AG09309 (cell line): ENCODE measurements at regions not wholly inside any gene's neighbourhood (a gene's known extent, or its start where the extent isn't known, plus 50 kb on each side); places are given as distances from the start of the nearest gene placed in this dataset.

Experiments used
- DNase-seq: peaks from one replicate; pipeline ENCODE4 v3.0.0-alpha.2; 2010; ENCODE audit warnings: low read depth
- H3K4me3 ChIP-seq: 2 replicates; pipeline ENCODE4 v1.5.1; 2011; ENCODE audit warnings: mild to moderate bottlenecking, low read depth, low read length, moderate library complexity; ENCODE audit not compliant: control insufficient read depth
- TF ChIP-seq, protein P1 (sequence below): IDR thresholded peaks from 2 replicates; pipeline ENCODE4 v1.5.1; 2011; ENCODE audit warnings: mild to moderate bottlenecking, low read depth, low read length, inconsistent platforms; ENCODE audit not compliant: insufficient read depth, control insufficient read depth; ENCODE audit errors: missing control alignments

DNA sequence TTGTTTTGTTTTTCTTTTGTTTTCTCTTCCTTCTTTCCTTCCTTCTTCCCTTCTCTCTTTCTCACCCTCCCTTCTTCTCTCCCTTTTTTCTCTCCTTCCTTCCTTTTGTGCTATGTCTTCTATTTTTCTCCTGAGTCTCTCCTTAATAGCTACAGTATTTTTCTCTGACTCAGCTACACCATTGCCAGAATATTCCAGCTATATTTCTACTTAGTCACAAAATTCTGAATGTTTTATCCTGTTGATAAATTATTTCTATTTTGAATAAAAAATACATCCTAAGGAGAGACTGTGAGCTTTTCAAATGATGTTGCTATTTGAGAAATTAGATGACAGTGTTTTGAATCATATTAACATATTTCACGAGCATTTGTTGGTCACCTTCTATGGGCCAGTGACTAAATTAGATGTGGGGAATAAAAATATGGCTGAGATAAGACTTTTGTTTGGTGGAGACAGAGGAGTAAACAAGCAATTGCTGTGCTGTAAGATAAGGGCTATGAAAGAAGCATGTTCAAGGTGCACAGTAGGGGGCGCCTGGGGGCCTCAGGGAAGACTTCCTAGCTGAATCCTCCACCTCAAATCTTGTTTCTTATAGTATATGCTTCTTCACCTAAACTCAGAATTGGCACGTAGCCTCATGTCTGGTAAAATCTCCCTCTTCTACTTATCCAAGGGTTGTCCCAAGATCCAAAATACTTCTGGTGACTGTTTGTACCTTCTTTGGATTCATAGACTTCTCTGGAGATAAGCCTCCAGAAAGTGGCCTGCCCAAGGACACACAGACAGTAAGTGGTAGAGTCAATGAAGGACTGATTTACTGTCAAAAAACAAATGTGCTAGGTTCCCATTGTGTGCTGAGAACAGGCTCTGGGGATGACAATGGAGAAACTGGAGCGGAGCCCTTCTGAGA, 115.5 kb upstream of the CREB5 start:
- no peak overlapping the region for H3K4me3 ChIP-seq
- TF ChIP-seq, protein P1, sequence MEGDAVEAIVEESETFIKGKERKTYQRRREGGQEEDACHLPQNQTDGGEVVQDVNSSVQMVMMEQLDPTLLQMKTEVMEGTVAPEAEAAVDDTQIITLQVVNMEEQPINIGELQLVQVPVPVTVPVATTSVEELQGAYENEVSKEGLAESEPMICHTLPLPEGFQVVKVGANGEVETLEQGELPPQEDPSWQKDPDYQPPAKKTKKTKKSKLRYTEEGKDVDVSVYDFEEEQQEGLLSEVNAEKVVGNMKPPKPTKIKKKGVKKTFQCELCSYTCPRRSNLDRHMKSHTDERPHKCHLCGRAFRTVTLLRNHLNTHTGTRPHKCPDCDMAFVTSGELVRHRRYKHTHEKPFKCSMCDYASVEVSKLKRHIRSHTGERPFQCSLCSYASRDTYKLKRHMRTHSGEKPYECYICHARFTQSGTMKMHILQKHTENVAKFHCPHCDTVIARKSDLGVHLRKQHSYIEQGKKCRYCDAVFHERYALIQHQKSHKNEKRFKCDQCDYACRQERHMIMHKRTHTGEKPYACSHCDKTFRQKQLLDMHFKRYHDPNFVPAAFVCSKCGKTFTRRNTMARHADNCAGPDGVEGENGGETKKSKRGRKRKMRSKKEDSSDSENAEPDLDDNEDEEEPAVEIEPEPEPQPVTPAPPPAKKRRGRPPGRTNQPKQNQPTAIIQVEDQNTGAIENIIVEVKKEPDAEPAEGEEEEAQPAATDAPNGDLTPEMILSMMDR = peak; percentile 79
- no peak for DNase-seq

DNA sequence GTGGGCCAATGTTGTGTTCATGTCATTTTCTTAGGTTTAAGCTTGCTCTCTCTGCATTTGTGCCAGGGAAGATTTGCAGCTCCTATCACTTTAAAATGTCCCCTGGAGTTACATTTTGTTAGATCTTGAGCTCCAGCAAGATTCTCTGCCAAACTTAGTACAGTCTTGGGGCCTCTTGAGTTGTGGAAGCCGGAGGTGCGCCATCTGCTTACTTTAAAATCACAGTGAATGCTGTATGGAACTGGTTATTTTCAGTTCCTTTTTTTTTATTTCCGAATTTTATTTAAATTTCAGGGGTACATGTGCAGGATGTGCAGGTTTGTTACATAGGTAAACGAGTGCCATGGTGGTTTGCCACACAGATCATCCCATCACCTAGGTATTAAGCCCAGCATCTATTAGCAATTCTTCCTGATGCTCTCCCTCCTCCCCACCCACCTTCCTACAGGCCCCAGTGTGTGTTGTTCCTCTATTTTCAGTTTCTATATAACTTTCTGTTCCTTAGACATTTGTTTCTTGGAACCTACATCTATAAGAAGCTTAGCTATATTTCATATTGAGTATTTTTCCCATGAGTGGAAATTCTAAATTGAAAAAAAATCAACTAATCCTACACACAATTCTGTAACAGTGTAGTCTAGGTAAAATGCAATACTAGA, 114.4 kb upstream of the CREB5 start:
- H3K4me3 ChIP-seq = no peak overlapping the region
- TF ChIP-seq, protein P1 = no peak
- DNase-seq = no peak

DNA sequence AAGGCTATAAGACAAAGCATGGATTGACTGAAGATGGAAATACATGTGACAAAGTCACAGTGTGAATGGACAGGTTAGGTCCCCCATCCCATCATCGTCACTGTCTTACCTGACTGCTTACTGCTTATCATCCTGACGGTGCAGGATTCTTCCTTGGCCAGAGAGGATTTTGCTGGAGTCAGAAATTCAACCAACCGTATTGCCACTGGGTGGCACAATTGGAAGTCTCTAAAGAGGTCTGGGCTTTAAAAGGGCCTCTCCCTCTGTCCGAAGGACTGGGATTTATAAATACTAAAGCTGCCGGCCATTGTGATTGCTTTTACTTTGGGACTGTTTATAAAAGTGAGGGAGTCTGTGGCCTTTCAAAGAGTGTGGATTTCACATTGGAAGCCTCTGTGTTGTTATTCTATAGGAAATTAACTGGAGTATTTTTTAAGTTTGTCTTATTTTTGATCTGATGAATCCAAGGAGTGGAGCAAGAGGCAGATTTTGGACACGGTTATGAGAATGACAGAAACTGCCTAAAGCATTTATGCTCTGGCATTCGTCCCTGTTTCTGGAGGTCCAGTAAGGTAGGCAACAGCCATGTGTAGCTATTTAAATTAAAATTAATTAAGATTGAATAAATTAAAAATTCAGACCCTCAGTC, 113.3 kb upstream of the CREB5 start:
- no peak overlapping the region for H3K4me3 ChIP-seq
- TF ChIP-seq, protein P1 = peak; percentile 65
- no peak for DNase-seq

DNA sequence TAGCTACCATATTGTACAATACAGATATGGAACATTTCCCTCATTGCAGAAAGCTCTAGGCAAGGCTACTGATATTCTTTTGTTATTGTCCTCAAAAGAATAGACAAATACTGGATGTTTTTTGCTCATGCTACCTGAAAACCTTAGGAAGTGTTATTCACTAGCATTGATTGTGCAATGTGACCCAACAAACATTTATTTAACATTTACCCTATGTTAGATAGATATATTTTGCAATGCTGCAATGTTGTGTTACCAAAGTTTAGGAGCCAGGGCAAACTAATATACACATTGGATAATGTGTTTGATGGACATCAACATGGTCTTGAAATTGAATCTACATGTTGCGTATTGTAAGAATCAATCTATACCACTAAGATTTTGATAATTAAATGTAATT, 112.8 kb upstream of the CREB5 start:
- DNase-seq = no peak
- no peak overlapping the region for H3K4me3 ChIP-seq
- TF ChIP-seq, protein P1 = no peak

DNA sequence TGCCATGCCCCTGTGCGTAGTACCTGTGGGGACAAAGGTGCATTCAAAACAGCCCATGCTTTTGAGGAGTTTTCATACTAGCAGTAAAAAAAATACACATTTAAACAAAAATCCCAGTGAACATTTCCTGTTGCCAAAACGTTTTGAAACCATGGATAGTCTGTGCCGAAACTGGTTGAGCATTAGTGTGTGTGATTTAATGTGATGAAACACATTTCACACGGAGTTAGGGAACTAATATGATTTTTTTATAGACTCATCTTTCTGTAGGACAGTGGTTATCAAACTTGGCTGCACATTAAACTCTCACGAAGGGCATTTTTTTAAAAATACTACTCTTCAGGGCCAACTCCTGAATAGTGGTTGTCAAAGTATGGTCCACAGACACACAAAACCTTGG, 111.8 kb upstream of the CREB5 start:
- H3K4me3 ChIP-seq = no peak overlapping the region
- DNase-seq = no peak
- TF ChIP-seq, protein P1 = no peak

DNA sequence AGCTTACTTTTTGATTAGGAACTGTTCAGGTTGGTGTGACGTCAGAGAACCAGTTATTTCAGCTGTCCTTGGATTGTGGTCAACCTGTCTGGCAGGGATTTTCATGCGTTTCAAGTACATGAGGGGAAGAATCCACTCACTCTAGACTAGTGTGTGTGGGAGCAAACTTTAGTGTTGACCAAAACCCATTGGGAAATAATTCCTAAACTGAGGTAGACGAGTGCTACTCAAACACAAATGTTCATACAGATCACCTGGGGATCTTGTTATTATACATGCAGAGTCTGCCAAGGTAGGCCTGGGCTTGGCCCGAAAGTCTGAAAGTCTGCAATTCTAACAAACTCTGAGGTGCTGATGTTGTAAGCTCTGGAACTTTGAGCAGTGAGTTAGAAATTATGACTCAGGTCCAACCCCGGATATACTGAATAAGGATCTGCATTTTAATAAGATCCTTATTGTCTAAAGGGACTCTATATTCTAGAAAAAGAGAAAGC, 111.1 kb upstream of the CREB5 start:
- TF ChIP-seq, protein P1 = no peak
- no peak overlapping the region for H3K4me3 ChIP-seq
- no peak for DNase-seq
